Activated naive CD4-positive, alpha-beta T cell treated with Interleukin-2 at 50 U/mL for 16 hours (primary cell): ENCODE measurements at regions not wholly inside any gene's neighbourhood (a gene's known extent, or its start where the extent isn't known, plus 50 kb on each side); places are given as distances from the start of the nearest gene placed in this dataset.

Experiments
- DNase-seq: peaks from one replicate; pipeline ENCODE4 v3.0.0-alpha.2; 2020

DNA sequence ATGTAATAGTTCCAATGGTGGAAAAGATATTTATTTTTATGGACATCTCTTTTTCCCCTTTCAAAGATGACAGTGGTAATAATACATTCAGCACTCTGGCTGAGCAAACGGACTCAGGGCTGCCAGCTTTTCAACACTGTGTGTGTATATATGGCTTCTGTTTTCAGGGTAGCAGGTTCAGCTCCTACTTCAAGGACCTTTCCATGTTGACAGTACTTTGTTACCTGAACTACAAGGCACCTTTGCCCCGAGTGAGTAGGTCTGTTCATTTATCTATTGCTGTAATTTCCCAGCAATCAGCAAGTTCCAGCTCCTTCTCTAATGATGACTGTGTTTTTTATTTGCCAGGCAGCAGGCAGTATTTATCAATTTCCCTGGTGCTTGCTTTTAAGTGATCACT is 387.4 kb upstream of the KIF2A start:
- DNase-seq, result no peak

DNA sequence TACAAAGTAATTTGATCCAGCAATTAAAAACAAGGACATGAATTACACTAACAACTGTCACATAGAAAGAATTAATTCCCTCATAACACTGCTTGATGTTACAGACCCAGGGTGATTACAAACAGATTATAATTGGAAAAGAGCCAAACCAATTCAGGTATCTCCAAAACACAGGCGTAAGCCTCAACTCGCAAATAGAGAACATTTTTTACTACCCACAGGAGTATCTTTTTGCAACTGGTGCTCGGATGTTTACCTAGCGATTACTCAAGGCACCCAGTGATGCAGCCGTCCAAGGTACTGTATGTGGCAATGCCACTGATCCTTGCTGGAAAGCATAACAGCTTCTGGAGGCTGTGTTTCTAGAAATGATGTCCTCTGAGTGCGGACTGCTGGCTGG is 386.1 kb upstream of the KIF2A start:
- no peak for DNase-seq

DNA sequence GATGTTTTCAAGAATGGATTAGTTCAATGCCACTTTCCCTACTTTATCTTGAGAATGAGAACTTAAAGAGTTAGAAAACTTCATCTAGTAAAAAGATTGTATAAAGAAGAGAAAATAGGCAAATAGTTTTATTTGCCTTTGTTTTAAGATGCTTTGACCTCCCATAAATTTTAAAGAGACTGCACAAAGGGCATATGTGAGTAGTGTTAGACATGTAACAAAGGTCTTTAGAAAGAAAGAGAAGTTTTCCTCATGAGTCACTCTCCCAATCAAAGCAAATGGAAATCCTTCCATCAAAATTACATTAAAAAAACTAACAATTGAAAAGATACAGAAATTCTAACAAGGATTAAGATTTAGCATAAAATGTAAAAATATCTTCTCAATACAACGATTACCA is 381.8 kb upstream of the KIF2A start:
- no peak for DNase-seq

DNA sequence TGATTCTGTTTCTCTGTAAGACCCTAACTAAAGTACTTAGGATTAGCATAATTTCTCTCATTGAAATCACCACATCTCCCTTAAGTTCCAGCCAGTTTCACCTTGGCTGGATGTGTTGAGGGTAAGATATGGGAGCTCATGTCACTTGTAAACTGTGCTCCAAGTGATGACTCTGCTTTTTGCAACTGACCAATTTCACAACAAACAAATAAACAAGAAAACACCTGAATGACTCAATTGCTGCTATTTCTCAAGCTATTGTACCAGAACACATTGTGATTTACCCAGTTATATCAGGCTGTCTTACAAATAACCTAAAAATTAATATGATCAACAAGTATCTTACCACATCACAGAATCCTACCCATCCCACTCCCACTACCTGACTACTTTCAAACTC is 379.1 kb upstream of the KIF2A start:
- no peak for DNase-seq

DNA sequence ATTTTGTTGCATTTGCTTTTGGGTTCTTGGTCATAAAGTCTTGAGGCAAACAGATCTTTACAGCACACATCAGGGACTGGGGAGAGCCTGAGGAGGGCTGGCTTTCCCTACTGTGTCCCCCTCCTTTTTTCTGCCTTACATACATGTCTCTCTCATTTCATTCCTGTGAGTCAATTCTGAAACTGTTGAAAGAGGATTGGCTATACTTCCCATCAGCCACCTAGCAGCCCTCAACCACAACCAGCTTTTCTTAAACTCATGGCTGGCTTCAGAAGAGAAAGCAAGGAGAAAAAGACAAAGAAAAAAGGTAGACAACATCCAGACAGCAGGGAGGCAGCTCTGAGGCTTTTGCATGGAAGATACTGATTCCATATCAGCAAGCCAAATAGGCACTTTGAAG is 374.8 kb upstream of the KIF2A start:
- DNase-seq, result no peak

DNA sequence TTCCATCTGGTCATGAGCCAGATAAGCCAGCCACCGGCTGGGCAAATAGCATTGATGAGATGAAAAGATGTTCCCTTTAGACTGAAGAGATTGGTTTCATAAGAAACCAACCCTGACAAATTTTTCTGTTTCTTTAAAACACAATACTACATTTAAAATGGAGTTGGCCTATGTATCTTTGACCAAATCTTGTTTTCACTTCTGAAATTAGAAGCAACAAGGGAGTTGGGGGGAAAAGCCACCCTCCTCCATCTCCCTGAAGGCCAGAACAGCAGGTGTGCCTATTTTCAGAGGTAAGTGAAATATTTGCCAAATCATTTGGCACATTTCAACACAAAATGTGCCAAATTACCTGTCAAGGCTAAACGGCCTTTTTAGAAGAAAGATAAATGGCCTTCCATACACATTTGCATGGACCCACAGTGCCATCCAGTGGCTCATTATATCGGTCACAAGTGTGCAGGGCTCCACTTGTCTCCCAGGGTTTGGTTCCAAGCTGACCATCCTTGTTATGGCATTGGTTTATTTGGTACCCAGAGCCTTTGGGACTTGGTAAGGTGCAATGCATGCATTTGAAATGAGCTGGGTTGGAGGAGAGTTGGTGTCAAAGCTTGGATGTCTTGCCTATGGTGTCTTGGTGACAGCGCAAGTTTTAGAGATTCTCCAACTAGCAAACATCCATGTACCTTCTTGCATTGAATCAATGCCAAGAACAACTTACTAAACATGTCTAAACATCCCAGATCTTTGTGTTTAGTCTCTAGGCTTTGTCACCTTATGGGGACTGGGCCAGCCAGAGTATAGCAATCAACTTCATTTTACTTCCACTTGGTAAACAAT is 372.0 kb upstream of the KIF2A start:
- DNase-seq, result no peak

DNA sequence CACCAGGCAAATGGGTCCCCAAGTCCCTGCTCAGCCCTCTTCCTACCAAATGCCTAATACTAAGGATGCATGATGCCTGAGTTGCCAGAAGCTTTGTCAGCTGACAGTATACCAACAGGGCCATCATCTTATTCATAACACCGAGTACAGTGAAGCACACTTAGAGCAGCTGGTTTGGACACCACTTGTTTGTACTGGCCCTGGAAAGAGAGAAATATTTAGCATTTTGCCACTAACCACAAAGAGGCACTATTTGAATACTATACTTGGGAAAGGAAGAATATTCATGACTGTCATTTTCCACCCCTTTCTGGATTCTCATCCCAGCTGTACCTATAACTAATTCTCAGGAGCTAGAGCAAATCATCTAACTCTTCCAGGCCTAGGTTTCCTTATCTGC is 364.4 kb upstream of the KIF2A start:
- DNase-seq, result no peak

DNA sequence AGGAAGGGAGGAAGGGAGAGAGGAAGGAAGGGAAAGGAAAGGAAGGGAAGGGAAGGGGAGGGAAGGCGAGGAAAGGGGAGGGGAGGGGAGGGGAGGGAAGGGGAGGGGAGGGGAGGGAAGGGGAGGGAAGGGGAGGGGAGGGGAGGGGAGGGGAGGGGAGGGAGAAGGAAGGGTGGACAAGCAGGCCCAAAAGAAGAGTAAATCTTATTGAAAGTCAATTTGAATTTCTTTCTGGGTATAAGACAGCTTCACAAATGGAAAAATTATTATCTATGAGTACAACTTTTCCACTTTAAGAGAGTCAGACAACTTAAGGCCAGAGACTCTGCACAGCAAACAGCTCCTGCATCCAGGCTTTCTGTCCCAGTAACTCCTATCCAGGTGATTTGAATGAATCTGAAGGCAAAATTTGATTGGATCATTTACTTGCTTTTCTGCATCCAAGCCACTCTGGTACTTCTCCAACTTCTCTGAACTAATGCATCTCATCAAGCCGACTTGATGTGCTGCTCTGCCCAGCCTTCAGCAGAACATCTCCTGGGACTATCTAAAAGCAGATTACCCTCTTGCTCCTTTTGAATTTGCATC is 363.4 kb upstream of the KIF2A start:
- no peak for DNase-seq

DNA sequence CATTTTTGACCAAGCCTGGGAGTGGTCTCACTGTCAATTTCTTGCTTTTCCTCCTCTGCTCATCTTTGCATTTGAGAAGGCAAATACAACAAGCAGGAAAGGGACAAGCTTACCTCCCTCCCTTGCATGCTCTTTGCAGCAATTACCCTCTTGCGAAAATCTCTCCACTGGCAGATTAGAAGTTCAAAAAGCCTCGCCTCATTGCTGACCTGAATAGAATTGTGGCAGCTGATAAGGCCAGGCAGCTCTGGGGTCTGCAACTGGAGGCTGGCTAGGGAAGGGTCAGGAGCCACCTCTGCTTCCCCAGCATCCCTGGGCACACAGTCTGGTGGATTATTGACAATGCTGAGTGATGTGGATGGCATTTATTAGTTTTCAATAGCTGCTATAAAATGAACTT is 362.3 kb upstream of the KIF2A start:
- no peak for DNase-seq

DNA sequence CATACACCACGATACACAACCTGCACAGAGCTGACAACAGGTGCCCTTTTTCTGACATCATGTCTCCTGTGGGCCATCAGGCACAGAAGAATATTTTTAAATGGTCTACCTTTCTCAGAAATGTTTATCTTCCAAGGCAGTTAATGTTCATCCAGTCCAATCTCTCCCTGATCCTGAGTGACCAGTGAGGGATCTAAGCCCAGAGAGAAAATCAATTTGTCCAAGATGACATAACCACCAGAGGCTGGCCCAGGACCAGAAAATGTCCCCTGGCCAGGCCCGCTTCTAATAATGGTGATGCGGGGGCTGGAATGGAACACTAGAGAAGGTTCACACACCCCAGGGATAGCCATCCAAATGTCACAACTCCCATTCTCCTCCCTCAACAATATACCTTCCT is 357.9 kb upstream of the KIF2A start:
- DNase-seq, result no peak

DNA sequence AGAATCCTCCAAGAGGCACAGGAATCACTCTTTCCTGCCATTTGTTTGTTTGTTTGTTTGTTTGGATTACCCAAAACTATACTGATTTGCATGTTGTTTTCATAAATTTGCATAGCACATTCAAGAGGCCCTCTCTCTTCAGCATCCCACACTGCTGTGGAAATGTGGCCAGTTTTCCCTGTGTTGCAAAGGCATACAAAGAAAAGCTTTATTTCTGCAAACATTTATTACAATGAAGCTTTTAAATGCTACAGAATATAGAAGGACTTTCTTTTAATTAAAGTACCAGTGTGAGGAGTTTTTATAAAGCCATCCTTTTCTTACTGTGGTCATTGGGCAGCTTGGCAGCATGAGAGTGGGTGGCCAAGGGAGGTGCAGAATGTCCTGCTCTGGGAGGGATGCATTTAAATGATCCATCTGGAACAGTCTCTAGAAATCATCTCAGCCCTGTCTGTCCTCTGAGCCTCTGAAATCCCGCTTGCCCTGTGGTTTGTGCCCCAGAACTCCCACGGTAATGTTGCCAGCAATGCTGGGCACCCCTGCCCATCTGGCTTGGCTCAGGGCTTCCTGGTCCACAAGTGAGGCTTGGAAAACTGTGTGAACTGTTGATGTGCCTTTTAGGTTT is 356.8 kb upstream of the KIF2A start:
- DNase-seq, result no peak

DNA sequence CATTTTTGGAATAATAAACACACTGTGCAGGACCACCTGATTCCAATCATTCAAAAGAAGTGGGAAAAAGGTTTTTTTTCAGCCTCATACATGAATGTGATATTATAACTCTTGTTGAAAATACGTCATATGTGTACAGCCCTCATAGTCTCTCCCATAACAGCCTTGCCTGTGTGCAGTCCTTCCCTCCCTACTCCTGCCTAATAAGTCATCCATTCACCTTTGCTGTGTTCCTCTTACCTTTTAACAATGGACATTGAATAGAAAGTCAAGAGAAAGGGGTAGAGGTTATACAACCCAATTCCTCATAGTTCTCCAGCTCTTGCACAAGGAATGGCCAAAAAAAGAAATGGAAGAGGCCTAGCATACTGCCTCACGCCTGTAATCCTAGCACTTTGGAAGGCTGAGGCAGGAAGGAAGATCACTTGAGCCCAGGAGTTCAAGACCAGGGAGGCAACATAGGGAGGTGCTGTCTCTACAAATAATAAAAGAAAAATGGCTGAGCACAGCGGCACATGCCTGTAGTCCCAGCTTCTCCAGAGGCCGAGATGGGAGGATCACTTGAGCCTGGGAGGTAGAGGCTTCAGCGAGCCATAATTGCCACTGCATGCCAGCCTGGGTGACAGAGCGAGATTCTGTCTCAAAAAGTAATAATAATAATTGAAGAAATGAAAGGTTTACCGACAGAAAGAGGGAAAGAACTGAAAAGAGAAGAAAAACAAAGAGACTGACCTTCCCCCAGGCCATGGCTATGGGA is 356.1 kb upstream of the KIF2A start:
- no peak for DNase-seq

DNA sequence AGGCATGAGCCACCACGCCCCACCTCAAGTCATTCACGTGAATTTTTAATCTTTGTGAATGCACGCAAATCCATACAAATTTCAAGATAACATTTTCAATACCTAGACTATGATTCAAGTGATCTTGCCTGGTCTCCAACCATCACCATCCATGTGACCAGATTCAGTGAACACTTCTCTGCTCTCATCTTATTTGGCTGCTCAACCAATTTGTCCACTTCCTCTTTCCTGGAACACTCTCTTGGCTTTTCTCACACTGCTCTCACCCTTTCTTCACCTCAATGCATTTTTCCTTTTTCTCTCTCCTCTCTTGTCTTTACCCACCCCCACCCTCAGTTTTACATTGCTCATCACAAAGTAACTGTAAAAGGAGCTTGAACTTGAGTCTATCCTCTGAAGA is 354.7 kb upstream of the KIF2A start:
- DNase-seq, result no peak

DNA sequence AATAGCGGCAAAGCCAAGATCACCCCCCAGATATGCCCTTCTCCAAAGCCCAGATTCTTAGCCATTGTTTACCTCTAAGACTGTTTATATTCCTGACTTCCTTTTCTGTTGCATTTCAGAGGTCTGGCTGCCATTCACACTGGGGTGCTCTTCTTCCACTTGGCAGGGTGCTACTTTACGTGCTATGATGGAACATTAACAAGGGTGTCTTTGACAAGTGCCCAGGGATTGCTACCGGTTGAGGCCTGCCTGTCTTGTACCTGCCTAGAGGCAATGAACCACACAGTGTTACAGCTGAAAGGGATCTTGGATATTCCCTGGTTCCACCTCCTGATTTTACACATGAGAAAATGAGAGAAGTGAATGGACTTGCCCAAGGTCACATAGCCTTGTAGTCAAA is 352.1 kb upstream of the KIF2A start:
- no peak for DNase-seq

DNA sequence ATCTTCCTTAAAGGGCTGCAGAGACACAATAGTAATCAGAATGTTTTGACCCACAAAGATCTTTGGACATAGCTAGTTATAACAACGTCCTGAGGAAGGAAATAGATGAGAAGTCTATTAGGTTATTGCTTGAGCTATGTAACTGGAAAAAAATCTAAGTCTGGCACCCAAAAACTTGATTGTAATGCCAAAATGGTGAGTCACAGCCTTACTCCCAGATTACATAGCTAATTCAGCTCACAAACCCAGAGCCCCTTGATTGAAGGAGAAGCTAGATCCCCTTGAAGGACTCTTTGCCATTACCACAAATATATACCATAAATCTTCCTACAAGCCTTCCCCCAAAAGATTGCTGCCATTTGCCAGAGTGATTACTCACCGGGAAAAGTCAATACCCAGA is 341.8 kb upstream of the KIF2A start:
- no peak for DNase-seq

DNA sequence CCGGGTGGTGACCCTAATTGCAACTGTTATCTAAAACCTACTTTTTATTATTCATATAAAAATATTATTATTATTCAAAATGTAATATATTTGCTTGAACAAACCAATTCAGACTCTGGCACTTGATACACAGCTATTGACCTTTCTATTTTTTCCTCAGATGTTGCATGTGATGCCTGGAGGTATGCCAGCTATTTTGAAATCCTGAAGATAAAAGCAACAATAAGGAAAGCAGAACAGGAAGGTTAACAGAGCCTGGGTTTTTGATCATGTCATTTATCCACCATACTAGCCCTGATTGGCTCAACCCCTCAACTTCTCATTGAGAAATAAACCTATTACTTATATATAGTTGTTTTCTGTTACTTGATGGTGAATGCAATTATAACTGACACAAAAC is 340.9 kb upstream of the KIF2A start:
- no peak for DNase-seq

DNA sequence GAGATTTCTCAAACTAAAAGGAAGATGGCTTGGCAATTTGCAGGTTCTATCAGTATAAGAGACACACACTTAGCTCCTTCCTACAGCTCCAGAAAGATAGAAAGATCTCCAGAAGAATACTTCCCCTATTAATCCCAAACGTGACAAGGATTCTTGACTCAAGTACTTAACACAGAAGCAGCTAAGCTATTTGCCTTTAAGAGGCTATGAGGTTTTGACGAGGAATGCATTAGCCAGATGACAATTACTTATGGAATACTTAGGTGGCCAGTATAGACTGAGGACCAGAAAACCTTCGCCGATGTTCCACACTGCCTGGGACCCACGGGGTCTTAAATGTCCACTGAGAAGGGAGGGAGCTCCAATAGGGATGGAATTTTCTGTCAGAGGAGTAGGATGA is 340.5 kb upstream of the KIF2A start:
- DNase-seq, result no peak

DNA sequence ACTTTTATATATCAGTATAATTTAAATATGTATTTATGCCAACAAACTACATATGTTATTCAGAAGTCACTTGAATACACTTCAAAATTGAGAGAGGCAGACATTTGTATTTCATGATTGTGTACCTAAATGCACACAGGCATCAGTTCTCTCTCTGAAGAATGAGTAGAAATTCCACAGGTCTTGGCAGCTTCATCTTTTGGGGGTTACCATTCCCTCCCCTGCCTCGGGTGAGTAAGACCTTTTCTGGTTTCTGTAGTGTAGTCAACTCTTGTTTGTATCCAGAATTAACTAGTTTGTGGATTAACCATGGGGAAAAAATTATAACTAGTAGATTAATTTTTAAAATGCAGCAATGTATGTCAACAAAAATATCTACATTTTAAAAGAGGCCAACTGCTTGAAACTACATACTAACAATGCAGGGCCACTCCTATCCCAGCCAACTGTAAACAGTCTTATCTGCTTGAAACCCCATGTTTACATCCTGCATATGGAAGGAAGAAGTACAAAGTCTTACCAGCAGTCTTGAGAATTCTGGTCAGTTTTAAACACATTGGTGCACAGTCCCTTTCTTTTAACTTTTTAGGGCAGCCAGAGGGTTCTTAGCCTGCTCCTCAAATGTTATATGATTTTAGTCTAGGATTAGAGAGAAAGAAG is 339.6 kb upstream of the KIF2A start:
- no peak for DNase-seq

DNA sequence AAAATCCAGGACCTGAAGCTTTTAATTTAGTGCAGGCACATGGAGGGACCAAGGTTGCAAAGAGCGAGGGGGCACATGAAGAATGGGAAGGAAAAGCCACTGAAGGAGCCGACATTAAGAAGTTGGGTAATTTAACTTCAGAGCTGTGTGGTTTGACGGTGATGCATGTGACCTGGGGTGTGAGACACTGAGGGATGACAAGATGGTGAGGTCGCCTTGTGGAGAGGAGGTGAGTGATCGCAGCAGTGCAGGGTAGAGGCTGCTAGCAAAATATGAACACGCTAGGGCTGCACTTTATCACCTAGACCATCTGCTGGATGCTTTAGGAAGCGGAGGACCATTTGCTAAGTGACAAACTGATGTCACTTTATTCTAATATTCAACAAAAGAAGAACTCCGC is 339.0 kb upstream of the KIF2A start:
- DNase-seq, result no peak

DNA sequence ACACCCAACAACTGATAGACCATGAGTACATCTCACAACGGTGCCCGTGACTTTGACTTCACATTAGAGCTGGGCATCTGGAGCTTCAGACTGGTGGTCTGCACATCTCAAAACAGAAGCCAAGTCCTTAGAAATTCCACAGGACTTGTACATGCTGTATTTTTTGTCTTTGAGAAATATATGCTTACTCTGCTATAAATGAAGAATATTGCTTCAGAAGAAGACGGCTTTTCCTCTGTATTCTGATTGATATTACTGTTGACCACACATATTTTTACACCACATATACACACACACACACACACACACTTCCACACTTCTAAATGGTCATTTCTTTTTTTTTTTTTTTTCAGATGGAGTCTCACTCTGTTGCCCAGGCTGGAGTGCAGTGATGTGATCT is 338.3 kb upstream of the KIF2A start:
- DNase-seq, result no peak

DNA sequence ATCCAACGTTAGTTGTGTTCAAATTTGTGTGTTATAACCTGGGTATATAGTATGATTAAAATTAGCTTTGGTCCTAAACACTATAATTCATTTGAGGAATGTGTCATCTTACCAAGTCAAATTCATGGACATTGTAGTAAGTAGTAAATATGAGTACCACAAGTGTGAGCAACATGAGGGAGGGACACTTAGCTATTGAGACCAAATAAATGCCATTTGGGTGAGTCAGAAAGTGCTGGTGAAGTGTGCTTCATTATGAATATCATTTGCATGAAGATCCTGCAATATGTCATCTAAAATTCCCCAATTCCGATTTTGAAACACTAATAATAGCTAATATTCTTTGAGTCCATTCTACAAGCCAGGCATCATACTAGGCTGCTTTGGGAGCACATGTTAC is 336.7 kb upstream of the KIF2A start:
- DNase-seq, result no peak

DNA sequence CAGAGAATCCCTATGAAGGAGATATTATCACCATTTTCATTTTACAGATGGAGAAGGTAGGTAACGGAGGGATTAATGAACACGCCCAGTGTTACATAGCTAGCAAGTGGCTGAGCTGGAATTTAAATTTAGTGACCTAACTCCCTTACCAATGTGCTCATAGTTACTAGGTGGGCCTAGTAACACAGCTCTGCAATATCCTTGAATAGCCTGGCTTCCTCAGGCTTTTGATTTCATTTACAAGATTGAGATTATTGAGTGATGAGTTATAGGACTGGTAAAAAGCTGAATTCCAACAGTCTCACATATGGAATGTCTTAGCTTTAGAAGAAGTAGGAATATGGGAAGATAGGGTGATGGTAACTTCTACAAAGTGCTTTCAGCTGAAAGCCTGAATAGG is 336.3 kb upstream of the KIF2A start:
- no peak for DNase-seq

DNA sequence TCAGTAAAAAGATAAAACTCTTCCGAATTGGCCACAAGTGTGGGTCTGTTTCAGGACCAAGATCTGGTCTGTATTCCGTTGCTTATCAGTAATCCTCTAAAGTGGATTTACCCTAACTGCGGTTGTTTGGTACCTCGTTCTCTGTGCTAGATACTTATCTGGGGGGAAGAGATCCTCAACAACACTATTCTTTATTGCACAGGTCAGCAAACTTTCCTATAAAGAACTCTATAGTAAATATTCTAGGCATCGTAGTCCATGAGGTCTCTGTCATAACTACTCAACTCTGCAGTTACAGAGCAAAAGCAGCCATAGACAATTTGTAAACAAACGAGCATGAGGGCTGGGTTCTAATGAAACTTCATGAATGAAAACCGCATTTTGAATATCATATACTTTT is 335.8 kb upstream of the KIF2A start:
- no peak for DNase-seq
